ENCODE measurements at regions not wholly inside any gene's neighbourhood (a gene's known extent, or its start where the extent isn't known, plus 50 kb on each side); places are given as distances from the start of the nearest gene placed in this dataset.

DNA sequence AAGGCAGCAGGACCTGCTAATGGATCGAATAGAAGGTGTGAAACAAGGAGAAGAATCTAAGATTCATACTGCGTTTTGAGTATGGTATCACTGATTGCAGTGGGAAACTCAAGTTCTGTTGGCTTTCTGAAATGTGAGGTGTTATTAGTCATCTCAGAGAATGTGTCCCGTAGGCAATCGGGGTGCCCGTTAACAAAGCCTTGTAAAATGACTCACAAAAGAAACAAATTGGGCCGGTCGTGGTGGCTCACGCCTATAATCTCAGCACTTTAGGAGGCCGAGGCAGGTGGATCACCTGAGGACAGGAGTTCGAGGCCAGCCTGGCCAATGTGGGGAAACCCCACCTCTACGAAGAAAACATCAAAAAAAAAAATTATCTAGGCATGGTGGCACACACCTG, 118.2 kb upstream of the C7orf33 start:
- peaks cover 0 to 4% of the 10 kb centered on the region in 2 donors for H3K27me3 ChIP-seq
- TF ChIP-seq, protein P1, sequence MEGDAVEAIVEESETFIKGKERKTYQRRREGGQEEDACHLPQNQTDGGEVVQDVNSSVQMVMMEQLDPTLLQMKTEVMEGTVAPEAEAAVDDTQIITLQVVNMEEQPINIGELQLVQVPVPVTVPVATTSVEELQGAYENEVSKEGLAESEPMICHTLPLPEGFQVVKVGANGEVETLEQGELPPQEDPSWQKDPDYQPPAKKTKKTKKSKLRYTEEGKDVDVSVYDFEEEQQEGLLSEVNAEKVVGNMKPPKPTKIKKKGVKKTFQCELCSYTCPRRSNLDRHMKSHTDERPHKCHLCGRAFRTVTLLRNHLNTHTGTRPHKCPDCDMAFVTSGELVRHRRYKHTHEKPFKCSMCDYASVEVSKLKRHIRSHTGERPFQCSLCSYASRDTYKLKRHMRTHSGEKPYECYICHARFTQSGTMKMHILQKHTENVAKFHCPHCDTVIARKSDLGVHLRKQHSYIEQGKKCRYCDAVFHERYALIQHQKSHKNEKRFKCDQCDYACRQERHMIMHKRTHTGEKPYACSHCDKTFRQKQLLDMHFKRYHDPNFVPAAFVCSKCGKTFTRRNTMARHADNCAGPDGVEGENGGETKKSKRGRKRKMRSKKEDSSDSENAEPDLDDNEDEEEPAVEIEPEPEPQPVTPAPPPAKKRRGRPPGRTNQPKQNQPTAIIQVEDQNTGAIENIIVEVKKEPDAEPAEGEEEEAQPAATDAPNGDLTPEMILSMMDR (IDR thresholded peaks at IDR 0.05) = no peak
- H3K4me3 ChIP-seq = no peak overlapping the region
- H3K27ac ChIP-seq = no peak overlapping the region
- H3K36me3 ChIP-seq = no peaks in the 10 kb centered on the region
- intact Hi-C loops (cut with DNase I; ENCODE audit: low total_unique reads) = no loop called here
- H3K9me3 ChIP-seq = no peaks in the 10 kb centered on the region
- no peak for DNase-seq
- no peaks in the 10 kb centered on the region for H3K4me1 ChIP-seq

DNA sequence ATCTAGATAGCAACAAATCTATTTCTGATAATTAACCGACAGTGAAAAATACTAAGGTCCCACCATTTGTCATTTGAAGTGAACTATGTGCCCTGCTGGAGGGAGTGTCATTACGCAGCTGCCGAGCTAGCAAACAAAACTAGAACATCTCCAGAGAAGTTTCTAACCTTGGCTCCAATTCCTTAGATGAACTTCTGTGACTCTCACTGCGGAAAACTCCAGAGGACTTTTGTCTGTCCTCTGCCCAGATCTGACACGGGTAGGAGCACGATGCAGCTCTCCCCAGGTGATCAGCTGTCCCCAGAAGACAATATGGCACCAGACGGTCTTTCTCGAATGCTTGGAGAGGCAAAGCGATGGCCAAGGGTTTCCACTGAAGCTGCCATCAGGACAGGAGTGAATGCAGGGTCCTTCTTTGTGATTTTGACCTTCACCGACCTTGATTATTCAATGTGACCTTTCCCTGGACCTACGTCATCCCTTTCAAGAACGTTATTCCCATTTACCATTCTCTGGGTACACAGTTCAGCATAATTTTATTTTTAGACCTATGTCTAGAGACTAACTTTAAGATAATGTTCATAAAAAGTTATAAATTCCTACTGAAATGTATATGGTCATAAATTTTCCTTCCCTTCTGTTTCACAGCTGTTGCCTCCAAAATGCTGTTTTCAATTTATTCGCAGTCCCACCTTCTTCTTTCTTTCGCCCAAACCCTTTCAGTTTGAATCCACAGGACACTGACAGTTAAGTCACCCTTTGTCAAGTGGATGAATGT, 116.7 kb upstream of the C7orf33 start:
- no peak overlapping the region for H3K27ac ChIP-seq
- H3K27me3 ChIP-seq = peaks cover 0 to 4% of the 10 kb centered on the region in 2 donors
- no peaks in the 10 kb centered on the region for H3K4me1 ChIP-seq
- no peaks in the 10 kb centered on the region for H3K9me3 ChIP-seq
- intact Hi-C loops (cut with DNase I; ENCODE audit: low total_unique reads) = no loop called here
- no peak for DNase-seq
- no peak overlapping the region for H3K4me3 ChIP-seq
- TF ChIP-seq, protein P1 (IDR thresholded peaks at IDR 0.05) = no peak
- no peaks in the 10 kb centered on the region for H3K36me3 ChIP-seq

DNA sequence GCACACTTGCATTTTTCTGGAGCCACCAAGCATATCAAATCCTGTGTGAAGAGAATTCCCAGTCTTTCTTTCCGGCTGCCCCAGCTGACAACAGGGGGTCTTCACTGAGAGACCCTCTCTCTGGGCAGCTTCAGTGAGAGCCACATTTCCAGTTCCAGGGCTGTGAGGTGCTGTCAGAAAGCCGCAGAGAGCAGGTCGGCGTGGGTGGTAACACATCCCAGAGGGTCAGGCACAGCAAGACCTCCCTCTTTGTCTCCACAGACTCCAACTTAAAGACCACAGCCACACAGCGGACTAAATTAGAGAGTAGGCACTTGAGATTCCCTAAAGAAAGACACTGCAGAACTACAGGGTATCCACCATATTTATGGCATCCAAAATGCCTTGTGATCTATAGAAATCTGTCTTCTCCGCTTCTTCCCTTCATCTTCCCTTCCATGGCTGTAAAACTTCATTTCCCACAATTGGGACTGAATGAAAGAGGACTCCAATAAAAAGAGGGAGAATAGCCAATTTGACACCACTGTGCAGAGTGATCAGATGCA, 116.0 kb upstream of the C7orf33 start:
- H3K27ac ChIP-seq = no peak overlapping the region
- H3K27me3 ChIP-seq = peaks cover 0 to 4% of the 10 kb centered on the region in 2 donors
- H3K4me3 ChIP-seq = no peak overlapping the region
- TF ChIP-seq, protein P1 (IDR thresholded peaks at IDR 0.05) = no peak
- no peaks in the 10 kb centered on the region for H3K36me3 ChIP-seq
- no peaks in the 10 kb centered on the region for H3K4me1 ChIP-seq
- intact Hi-C loops (cut with DNase I; ENCODE audit: low total_unique reads) = no loop called here
- no peak for DNase-seq
- no peaks in the 10 kb centered on the region for H3K9me3 ChIP-seq

DNA sequence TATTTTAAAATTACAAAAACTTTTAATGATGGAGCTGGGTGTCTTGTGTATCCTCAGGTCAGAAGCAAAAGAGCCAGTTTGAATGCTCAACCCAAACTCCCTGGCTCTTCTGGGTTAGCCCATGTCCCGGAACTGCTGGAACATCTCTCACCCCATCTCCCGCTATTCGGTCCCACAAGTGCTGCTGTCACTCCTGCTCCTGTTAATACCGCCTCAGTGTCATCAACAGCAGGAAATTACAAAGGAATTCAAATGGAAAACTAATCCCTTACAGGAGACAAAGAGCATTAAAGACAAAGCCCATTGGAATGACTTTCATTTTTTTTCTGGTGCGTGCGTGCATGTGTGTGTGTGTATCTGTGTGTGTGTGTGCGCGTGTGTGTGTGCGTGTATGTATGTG, 112.0 kb upstream of the C7orf33 start:
- TF ChIP-seq, protein P1 (IDR thresholded peaks at IDR 0.05) = no peak
- no peak for DNase-seq
- intact Hi-C loops (cut with DNase I; ENCODE audit: low total_unique reads) = no loop called here
- H3K27ac ChIP-seq = no peak overlapping the region
- H3K4me3 ChIP-seq = no peak overlapping the region
- no peaks in the 10 kb centered on the region for H3K36me3 ChIP-seq
- no peaks in the 10 kb centered on the region for H3K4me1 ChIP-seq
- H3K27me3 ChIP-seq = no peaks in the 10 kb centered on the region
- H3K9me3 ChIP-seq = no peaks in the 10 kb centered on the region

DNA sequence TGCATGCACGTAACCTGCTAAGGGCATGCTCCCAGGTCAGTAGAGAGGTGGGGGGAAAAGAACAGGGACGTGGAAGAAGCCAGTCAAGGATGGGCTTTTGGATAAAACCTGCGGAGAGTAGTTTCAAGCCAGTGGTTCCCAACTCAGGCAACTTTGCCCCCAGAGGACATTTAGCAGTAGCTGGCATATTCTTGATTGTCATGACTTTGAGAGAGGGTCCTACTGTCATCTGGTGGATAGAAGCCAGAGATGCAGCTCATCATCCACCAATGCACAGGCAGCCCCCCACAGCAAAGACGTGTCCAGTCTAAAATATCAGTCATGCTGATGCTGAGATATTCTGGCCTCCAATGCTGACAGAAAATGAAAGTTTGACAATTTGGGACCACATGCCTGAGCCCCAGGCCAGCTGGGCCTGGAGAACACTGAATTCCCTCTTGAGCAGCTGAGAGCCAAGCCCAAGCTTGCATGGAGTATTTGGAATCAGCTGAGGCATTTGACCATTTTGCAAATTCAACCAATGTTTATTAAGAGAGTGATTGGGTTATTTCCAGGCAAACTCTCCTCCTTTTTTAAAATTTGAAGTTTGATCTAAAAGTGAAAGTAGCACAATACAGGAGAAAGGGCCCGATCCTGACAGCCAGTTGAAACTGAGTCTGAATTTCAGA, 110.0 kb upstream of the C7orf33 start:
- intact Hi-C loops (cut with DNase I; ENCODE audit: low total_unique reads) = no loop called here
- Histone ChIP-seq H3K27ac (no peak overlapping the region), H3K4me1 (no peaks in the 10 kb centered on the region), H3K9me3 (no peaks in the 10 kb centered on the region), H3K4me3 (no peak overlapping the region), H3K36me3 (no peaks in the 10 kb centered on the region), H3K27me3 (no peaks in the 10 kb centered on the region)
- TF ChIP-seq, protein P1 (IDR thresholded peaks at IDR 0.05) = no peak
- DNase-seq = no peak

All from tibial artery (tissue), 4 donors.